H9 (cell line): ENCODE measurements at regions not wholly inside any gene's neighbourhood (a gene's known extent, or its start where the extent isn't known, plus 50 kb on each side); places are given as distances from the start of the nearest gene placed in this dataset.

Experiments
- DNase-seq: peaks from one replicate; pipeline ENCODE4 v3.0.0-alpha.2; 2017
- H2AFZ ChIP-seq: one replicate; pipeline ENCODE4 v1.6.1; 2013; ENCODE audit warnings: mild to moderate bottlenecking, low read length, control low read depth, moderate library complexity
- H2AK5ac ChIP-seq: 2 replicates; pipeline ENCODE4 v1.6.1; 2013; ENCODE audit warnings: low read length, control low read depth, mixed read lengths; ENCODE audit not compliant: insufficient read length
- H2BK120ac ChIP-seq: one replicate; pipeline ENCODE4 v1.6.1; 2013; ENCODE audit warnings: low read depth, mild to moderate bottlenecking, low read length, control low read depth, inconsistent platforms; ENCODE audit not compliant: poor library complexity, severe bottlenecking
- H2BK12ac ChIP-seq: 2 replicates; pipeline ENCODE4 v1.6.1; 2013; ENCODE audit warnings: low read length, control low read depth, mixed read lengths, low read depth; ENCODE audit not compliant: insufficient read length
- H2BK15ac ChIP-seq: 2 replicates; pipeline ENCODE4 v1.6.1; 2013; ENCODE audit warnings: low read depth, low read length, control low read depth
- H2BK20ac ChIP-seq: one replicate; pipeline ENCODE4 v1.6.1; 2013; ENCODE audit warnings: low read depth, mild to moderate bottlenecking, low read length, control low read depth, inconsistent platforms; ENCODE audit not compliant: poor library complexity, severe bottlenecking
- H2BK5ac ChIP-seq: 2 replicates; pipeline ENCODE4 v1.6.1; 2013; ENCODE audit warnings: low read length, control low read depth, mixed read lengths; ENCODE audit not compliant: insufficient read length
- H3K14ac ChIP-seq: 2 replicates; pipeline ENCODE4 v1.6.1; 2013; ENCODE audit warnings: low read length, control low read depth; ENCODE audit not compliant: insufficient read depth
- H3K18ac ChIP-seq: 2 replicates; pipeline ENCODE4 v1.6.1; 2013; ENCODE audit warnings: low read depth, mild to moderate bottlenecking, mixed read lengths, low read length, control low read depth; ENCODE audit not compliant: insufficient read length
- H3K23ac ChIP-seq: 2 replicates; pipeline ENCODE4 v1.6.1; 2013; ENCODE audit warnings: low read length, control low read depth, mixed read lengths, low read depth; ENCODE audit not compliant: insufficient read length
- H3K23me2 ChIP-seq: 2 replicates; pipeline ENCODE4 v1.6.1; 2013; ENCODE audit warnings: low read depth, mild to moderate bottlenecking, mixed read lengths, low read length, control low read depth; ENCODE audit not compliant: insufficient read length, poor library complexity, severe bottlenecking
- H3K27ac ChIP-seq: 2 replicates; pipeline ENCODE4 v1.5.1; 2013; ENCODE audit warnings: low read length, control low read depth, mixed read lengths, low read depth; ENCODE audit not compliant: insufficient read length
- H3K27me3 ChIP-seq: 2 replicates; pipeline ENCODE4 v1.6.1; 2013; ENCODE audit warnings: low read length, control low read depth, inconsistent platforms; ENCODE audit not compliant: insufficient read depth
- H3K4ac ChIP-seq: 2 replicates; pipeline ENCODE4 v1.6.1; 2013; ENCODE audit warnings: low read depth, mild to moderate bottlenecking, control low read depth, inconsistent platforms, low read length, moderate library complexity
- H3K4me1 ChIP-seq: 2 replicates; pipeline ENCODE4 v1.6.1; 2013; ENCODE audit warnings: low read length, control low read depth, inconsistent platforms; ENCODE audit not compliant: insufficient read depth
- H3K4me2 ChIP-seq: 2 replicates; pipeline ENCODE4 v1.6.1; 2013; ENCODE audit warnings: low read length, control low read depth, mixed read lengths; ENCODE audit not compliant: insufficient read length, insufficient read depth
- H3K56ac ChIP-seq: 2 replicates; pipeline ENCODE4 v1.6.1; 2013; ENCODE audit warnings: low read depth, mild to moderate bottlenecking, mixed read lengths, low read length, control low read depth; ENCODE audit not compliant: insufficient read length
- H3K79me1 ChIP-seq: 2 replicates; pipeline ENCODE4 v1.6.1; 2013; ENCODE audit warnings: low read depth, mild to moderate bottlenecking, moderate library complexity, low read length, control low read depth, inconsistent platforms; ENCODE audit not compliant: insufficient read depth, poor library complexity, severe bottlenecking
- H3K79me2 ChIP-seq: 2 replicates; pipeline ENCODE4 v1.6.1; 2013; ENCODE audit warnings: low read length, control low read depth, inconsistent platforms; ENCODE audit not compliant: insufficient read depth
- H3K9ac ChIP-seq: 2 replicates; pipeline ENCODE4 v1.6.1; 2013; ENCODE audit warnings: low read length, control low read depth, mixed read lengths; ENCODE audit not compliant: insufficient read length; ENCODE audit errors: extremely low read depth
- H3K9me3 ChIP-seq: one replicate; pipeline ENCODE4 v1.6.1; 2013; ENCODE audit warnings: low read depth, low read length, inconsistent platforms; ENCODE audit not compliant: control insufficient read depth
- H3T11ph ChIP-seq: one replicate; pipeline ENCODE4 v1.6.1; 2013; ENCODE audit warnings: mild to moderate bottlenecking, low read length, control low read depth, inconsistent platforms
- H4K20me1 ChIP-seq: one replicate; pipeline ENCODE4 v1.6.1; 2013; ENCODE audit not compliant: control insufficient read depth, insufficient read length, insufficient read depth
- H4K5ac ChIP-seq: 2 replicates; pipeline ENCODE4 v1.6.1; 2013; ENCODE audit warnings: low read depth, mild to moderate bottlenecking, mixed read lengths, low read length, control low read depth; ENCODE audit not compliant: insufficient read length
- H4K8ac ChIP-seq: replicated peaks from 2 replicates; pipeline ENCODE4 v1.6.1; 2013; ENCODE audit warnings: low read length, control low read depth, mixed read lengths, low read depth; ENCODE audit not compliant: insufficient read length
- H4K91ac ChIP-seq: 2 replicates; pipeline ENCODE4 v1.6.1; 2013; ENCODE audit warnings: low read depth, mild to moderate bottlenecking, moderate library complexity, mixed read lengths, low read length, control low read depth; ENCODE audit not compliant: insufficient read length
- H3K27ac Mint-ChIP-seq, 3 experiments: 2 replicates in 2 of 3; 3 replicates in 1 of 3; pipeline ENCODE4 v1.8.0; 2020 to 2021; ENCODE audit warnings: mixed read lengths in 3 of 3, mild to moderate bottlenecking in 1 of 3, moderate library complexity in 1 of 3
- H3K27me3 Mint-ChIP-seq: 2 replicates; pipeline ENCODE4 v1.8.0; 2021; ENCODE audit warnings: low read depth, mild to moderate bottlenecking, moderate library complexity, mixed read lengths
- H3K36me3 Mint-ChIP-seq, 3 experiments: 2 replicates in 2 of 3; 3 replicates in 1 of 3; pipeline ENCODE4 v1.8.0; 2020 to 2021; ENCODE audit warnings: low read depth in 3 of 3, mixed read lengths in 3 of 3; ENCODE audit not compliant: insufficient read depth in 1 of 3
- H3K4me1 Mint-ChIP-seq, 2 experiments: 2 replicates each; pipeline ENCODE4 v1.8.0; 2020; ENCODE audit warnings: mixed read lengths in 2 of 2
- H3K4me3 Mint-ChIP-seq, 2 experiments: 2 replicates in 1 of 2; 3 replicates in 1 of 2; pipeline ENCODE4 v1.8.0; 2020 to 2021; ENCODE audit warnings: mild to moderate bottlenecking in 2 of 2, mixed read lengths in 2 of 2, moderate library complexity in 1 of 2
- H3K9me3 Mint-ChIP-seq, 2 experiments: 2 replicates in 1 of 2; 3 replicates in 1 of 2; pipeline ENCODE4 v1.8.0; 2020; ENCODE audit warnings: mild to moderate bottlenecking in 2 of 2, mixed read lengths in 2 of 2, moderate library complexity in 1 of 2
- CTCF ChIP-seq: fragments of 200-600 bp; sonication (generic); conservative IDR thresholded peaks from 3 replicates; pipeline ENCODE4 v1.8.0; 2021; ENCODE audit warnings: antibody characterized with exemption, mild to moderate bottlenecking
- WGBS: extraction: QIAGEN DNeasy Blood & Tissue Kit; methylation state at CpG from one replicate; pipeline ENCODE4 v1.1.7; 2013; ENCODE audit warnings: missing lambda C conversion rate, low lambda C conversion rate, mixed read lengths; ENCODE audit not compliant: insufficient read length; ENCODE audit errors: extremely low coverage; 5-methylcytosine and 5-hydroxymethylcytosine counted together

DNA sequence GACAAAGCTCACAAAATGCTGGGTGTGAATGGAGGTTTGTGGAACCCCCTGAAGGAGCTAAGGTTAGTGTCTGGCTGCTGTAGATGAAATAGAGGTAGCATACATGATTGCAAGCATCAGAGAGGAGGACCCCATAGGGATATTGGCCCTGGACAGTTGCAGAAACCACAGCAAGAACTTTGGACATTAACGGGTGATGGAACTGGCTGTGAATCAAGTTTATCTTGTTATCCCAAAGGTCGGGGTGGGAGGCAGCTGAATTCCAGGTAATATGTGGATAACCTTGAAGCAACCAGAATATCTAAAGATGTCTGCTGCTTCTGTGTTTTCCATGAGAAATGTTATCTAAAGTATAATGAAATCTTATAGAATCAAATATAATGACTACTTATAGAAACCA, 447.7 kb downstream of the ZSWIM6 start:
- WGBS, result no CpG with 5 or more reads among the region's 2 CpGs
- no peak for TF ChIP-seq CTCF

More for the DNA sequence above, 447.7 kb downstream of the ZSWIM6 start:
- Histone ChIP-seq H2AK5ac (no peak overlapping the region), H3K27me3 (no peaks in the 10 kb centered on the region), H3K9me3 (no peaks in the 10 kb centered on the region), H3K4ac (no peak overlapping the region), H3K79me2 (no peaks in the 10 kb centered on the region), H3K18ac (no peak overlapping the region), H3T11ph (no peak overlapping the region), H3K4me2 (no peak overlapping the region), H2AFZ (no peak overlapping the region), H4K5ac (no peak overlapping the region), H2BK15ac (no peak overlapping the region), H3K56ac (no peak overlapping the region), H2BK5ac (no peak overlapping the region), H4K91ac (no peak overlapping the region), H4K8ac (no peak overlapping the region), H3K9ac (no peak overlapping the region), H3K23me2 (no peaks in the 10 kb centered on the region), H2BK20ac (no peak overlapping the region), H4K20me1 (no peaks in the 10 kb centered on the region), H3K27ac (no peak overlapping the region), H3K79me1 (no peaks in the 10 kb centered on the region), H3K23ac (no peak overlapping the region), H2BK12ac (no peak overlapping the region), H3K14ac (no peak overlapping the region), H2BK120ac (no peak overlapping the region), H3K4me1 (no peaks in the 10 kb centered on the region; the same call in 1 of the 2 replicates)
- Mint-ChIP-seq H3K36me3 (no peaks in the 10 kb centered on the region; a peak in 1 of 7 replicates), H3K27ac (no peak overlapping the region), H3K4me3 (no peak overlapping the region), H3K4me1 (peaks cover 5 to 10% of the 10 kb centered on the region in 2 experiments; a peak in 3 of 4 replicates), H3K27me3 (no peaks in the 10 kb centered on the region), H3K9me3 (no peaks in the 10 kb centered on the region)
- DNase-seq, result no peak
